K562 (cell line): ENCODE measurements at regions not wholly inside any gene's neighbourhood (a gene's known extent, or its start where the extent isn't known, plus 50 kb on each side); places are given as distances from the start of the nearest gene placed in this dataset.

Source experiments
- ATAC-seq: fragments of 200-7000 bp; cut with Tn5 transposase; 3 replicates; pipeline ENCODE4 v1.9.1; 2020; ENCODE audit warnings: moderate library complexity
- BruUV-seq: library from RNA; stranded (reverse); fragments of 400-500 nt; replicated peaks from 2 replicates; lab custom pipeline; 2021; lab: Mats Ljungman, UMichigan
- CTCF ChIA-PET: fragments of 300-600 bp; formaldehyde crosslinking; extraction: SDS; loops from one replicate; lab custom pipeline; 2021; ENCODE audit warnings: low intra/inter-chr PET ratio; lab: Yijun Ruan, JAX
- POLR2A ChIA-PET: fragments of 300-600, 350-650 bp; sonication (Branson Sonifier 250); formaldehyde crosslinking; extraction: SDS; loops from one replicate; lab custom pipeline; 2021; ENCODE audit warnings: antibody characterized with exemption, inconsistent platforms; lab: Yijun Ruan, JAX
- DNase-seq, 4 experiments: peaks; one replicate each; pipeline versions ENCODE4 v3.0.0 to v3.0.0-alpha.2; 2011 to 2018; ENCODE audit warnings: low spot score in 3 of 4, mixed read lengths in 3 of 4; ENCODE audit errors: extremely low read depth in 1 of 4
- FAIRE-seq: peaks from 2 replicates; lab custom pipeline; 2011; peaks lifted over from hg19 to GRCh38; lab: Jason Lieb, UNC
- H2AFZ ChIP-seq: 2 replicates; pipeline ENCODE4 v1.6.0; 2011; ENCODE audit warnings: low read depth, low read length, control low read depth, inconsistent platforms
- H3K27ac ChIP-seq: fragments of 200-600 bp; 3 replicates; pipeline ENCODE4 v1.8.0; 2011; ENCODE audit warnings: low read depth, mild to moderate bottlenecking, control low read depth, inconsistent platforms, low read length, moderate library complexity, mixed read lengths; ENCODE audit errors: extremely low read depth
- H3K27me3 ChIP-seq, 2 experiments: fragments of 300-600 bp in 1 of 2; 2 replicates in 1 of 2; 3 replicates in 1 of 2; pipeline versions ENCODE4 v1.6.0 to v1.8.0; 2011; ENCODE audit warnings: inconsistent platforms in 2 of 2, low read length in 2 of 2, mild to moderate bottlenecking in 1 of 2, mixed read lengths in 1 of 2, moderate library complexity in 1 of 2; ENCODE audit not compliant: control insufficient read depth in 2 of 2, insufficient read depth in 2 of 2
- H3K36me3 ChIP-seq: fragments of 300-600 bp; 3 replicates; pipeline ENCODE4 v1.8.0; 2011; ENCODE audit warnings: mild to moderate bottlenecking, low read length, inconsistent platforms; ENCODE audit not compliant: control insufficient read depth, insufficient read depth
- H3K4me1 ChIP-seq, 2 experiments: fragments of 200-600 bp in 1 of 2; replicated peaks in 1 of 2; 2 replicates in 1 of 2; 3 replicates in 1 of 2; pipeline versions ENCODE4 v1.5.1 to v1.8.0; 2011; ENCODE audit warnings: inconsistent platforms in 2 of 2, low read length in 2 of 2, mild to moderate bottlenecking in 1 of 2, mixed read lengths in 1 of 2, moderate library complexity in 1 of 2; ENCODE audit not compliant: control insufficient read depth in 2 of 2, insufficient read depth in 2 of 2
- H3K4me2 ChIP-seq: 2 replicates; pipeline ENCODE4 v1.6.1; 2011; ENCODE audit warnings: low read length, control low read depth, inconsistent platforms, mixed read lengths; ENCODE audit not compliant: insufficient read depth
- H3K4me3 ChIP-seq: fragments of 200-600 bp; sonication (generic), shearing (Covaris generic); 2 replicates; pipeline ENCODE4 v1.5.1; 2016; ENCODE audit warnings: control low read depth, inconsistent platforms
- H3K79me2 ChIP-seq: fragments of 200-600 bp; 3 replicates; pipeline ENCODE4 v1.8.0; 2011; ENCODE audit warnings: low read length, inconsistent platforms; ENCODE audit not compliant: control insufficient read depth, insufficient read depth
- H3K9ac ChIP-seq, 2 experiments: 2 replicates each; pipeline versions ENCODE4 v1.6.0 to v1.6.1; 2011; ENCODE audit warnings: low read depth in 2 of 2, low read length in 2 of 2, control low read depth in 1 of 2, inconsistent platforms in 1 of 2, mild to moderate bottlenecking in 1 of 2, mixed read lengths in 1 of 2; ENCODE audit not compliant: insufficient read depth in 1 of 2
- H3K9me1 ChIP-seq: one replicate; pipeline ENCODE4 v1.6.0; 2011; ENCODE audit warnings: inconsistent platforms, mild to moderate bottlenecking, low read length, moderate library complexity; ENCODE audit not compliant: control insufficient read depth, insufficient read depth
- H3K9me3 ChIP-seq: replicated peaks from 2 replicates; pipeline ENCODE4 v1.5.1; 2011; ENCODE audit warnings: low read depth, low read length, inconsistent platforms; ENCODE audit not compliant: control insufficient read depth, insufficient read depth
- H4K20me1 ChIP-seq: replicated peaks from 2 replicates; pipeline ENCODE4 v1.6.1; 2011; ENCODE audit warnings: low read length, inconsistent platforms, mixed read lengths; ENCODE audit not compliant: control insufficient read depth, insufficient read depth
- ARID3B ChIP-seq: fragments of 250-450 bp; sonication (Bioruptor Pico); IDR thresholded peaks from 2 replicates; pipeline ENCODE4 v1.4.0; 2020; ENCODE audit warnings: borderline replicate concordance
- CXXC5 ChIP-seq: fragments of 250-450 bp; sonication (Bioruptor Pico); IDR thresholded peaks from 2 replicates; pipeline ENCODE4 v1.8.0; 2022; ENCODE audit warnings: inconsistent platforms, mild to moderate bottlenecking, moderate library complexity
- ELF4 ChIP-seq: fragments of 450-650 bp; formaldehyde crosslinking; IDR thresholded peaks from 2 replicates; pipeline ENCODE4 v1.4.0; 2022; ENCODE audit warnings: missing genetic modification characterization
- FOXP1 ChIP-seq: sonication (generic); formaldehyde crosslinking; IDR thresholded peaks from 2 replicates; pipeline ENCODE4 v1.8.0; 2022; ENCODE audit warnings: mild to moderate bottlenecking, missing genetic modification reagents
- SRSF7 ChIP-seq: fragments of 200-400 bp; formaldehyde crosslinking; optimal IDR thresholded peaks from 2 replicates; pipeline ENCODE3; 2017; ENCODE audit warnings: mild to moderate bottlenecking, low read depth, low read length
- ZHX1 ChIP-seq: fragments of 150-350 bp; conservative IDR thresholded peaks from 2 replicates; pipeline ENCODE4 v1.6.1; 2014; ENCODE audit warnings: low read length
- ZKSCAN1 ChIP-seq: fragments of 150-350 bp; IDR thresholded peaks from 2 replicates; pipeline ENCODE4 v1.6.1; 2016; ENCODE audit warnings: low read depth, low read length
- ZNF57 ChIP-seq: fragments of 450-650 bp; formaldehyde crosslinking; IDR thresholded peaks from 2 replicates; pipeline ENCODE4 v1.4.0; 2020; ENCODE audit warnings: mild to moderate bottlenecking, moderate library complexity
- ZNF592 ChIP-seq: fragments of 450-650 bp; IDR thresholded peaks from 2 replicates; pipeline ENCODE4 v1.6.1; 2017; ENCODE audit warnings: antibody characterized with exemption, mild to moderate bottlenecking
- WGBS: fragments of 100-300 bp; shearing (Covaris generic); methylation state at CpG from one replicate; pipeline ENCODE4 v1.1.6; 2016; ENCODE audit warnings: low coverage, mixed read lengths; ENCODE audit not compliant: insufficient coverage; ENCODE audit errors: missing lambda C conversion rate; 5-methylcytosine and 5-hydroxymethylcytosine counted together
- in situ Hi-C: fragments of 300-500 bp; cut with MboI; formaldehyde crosslinking; loops from 4 replicates; pipeline ENCODE4 v1.15.0; 2018; ENCODE audit warnings: inconsistent platforms, mixed read lengths
- intact Hi-C: fragments of 100-400 bp; cut with micrococcal nuclease; formaldehyde crosslinking; loops from 2 replicates; pipeline ENCODE4 v1.14.2; 2022

- ChIA-PET CTCF (no interaction called here), POLR2A (no interaction called here)
- no TSS peak for BruUV-seq
- Histone ChIP-seq H2AFZ (no peak overlapping the region), H4K20me1 (no peaks in the 10 kb centered on the region), H3K4me3 (no peak overlapping the region), H3K27ac (no peak overlapping the region), H3K4me1 (no peaks in the 10 kb centered on the region), H3K9ac (no peak overlapping the region), H3K27me3 (no peaks in the 10 kb centered on the region), H3K9me3 (no peaks in the 10 kb centered on the region), H3K9me1 (no peaks in the 10 kb centered on the region), H3K36me3 (no peaks in the 10 kb centered on the region), H3K4me2 (no peak overlapping the region), H3K79me2 (no peaks in the 10 kb centered on the region)
- in situ Hi-C loops, result no loop called here
- no peak for ATAC-seq
- 0% methylated on average over 4 of the region's 4 CpGs for WGBS
- DNase-seq, result no peak
- TF ChIP-seq SRSF7, result no peak
- TF ChIP-seq ARID3B (CRISPR knock-in tag), result no peak
- TF ChIP-seq FOXP1 (CRISPR knock-in tag), result no peak
- no peak for TF ChIP-seq CXXC5
- no peak for TF ChIP-seq ZKSCAN1
- TF ChIP-seq ELF4 (CRISPR knock-in tag), result no peak
- TF ChIP-seq ZNF592, result no peak
- no peak for TF ChIP-seq ZNF57 (CRISPR knock-in tag)
- no peak for TF ChIP-seq ZHX1
- intact Hi-C loops, result no loop called here
- FAIRE-seq, result no peak
Measured at GRCh38 chr7:46933596-46933995, 648.3 kb downstream of the TNS3 start.
